ENCODE measurements at regions not wholly inside any gene's neighbourhood (a gene's known extent, or its start where the extent isn't known, plus 50 kb on each side); places are given as distances from the start of the nearest gene placed in this dataset.

DNA sequence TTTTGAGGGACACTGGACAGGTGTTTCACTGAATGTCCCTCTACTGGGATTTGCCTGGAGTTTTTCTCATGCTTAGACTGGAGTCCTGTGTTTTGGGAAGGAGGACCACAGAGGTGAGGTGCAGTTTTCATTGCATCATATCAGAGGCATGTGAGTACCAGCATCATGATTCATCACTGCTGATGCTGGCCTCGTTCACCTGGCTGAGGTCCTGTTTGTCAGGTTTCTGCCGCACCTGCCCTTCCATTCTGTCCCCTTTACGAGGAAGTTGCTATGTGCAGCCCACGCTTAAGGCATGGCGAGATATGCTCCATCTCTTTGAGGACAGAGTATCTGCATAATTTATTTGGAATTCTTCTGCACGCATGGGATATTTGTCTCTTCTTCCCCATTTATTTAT lies 162.1 kb downstream of the TENT4A start:
- intact Hi-C loops (cut with micrococcal nuclease; ENCODE audit: unreplicated experiment), result no loop called here
- POLR2A ChIA-PET (ENCODE audit: low non-redundant PET), result no interaction called here
- no peaks in the 10 kb centered on the region for H3K4me1 ChIP-seq (ENCODE audit: insufficient read depth, low read length, poor library complexity, severe bottlenecking)
- no peaks in the 10 kb centered on the region for H3K36me3 ChIP-seq (ENCODE audit: insufficient read depth, low read length, poor library complexity, severe bottlenecking)
- no peaks in the 10 kb centered on the region for H3K9me3 ChIP-seq (ENCODE audit: low read depth, low read length, poor library complexity, severe bottlenecking)
- H3K27ac ChIP-seq (ENCODE audit: low read depth, low read length, poor library complexity, severe bottlenecking), result no peak overlapping the region
- CTCF ChIA-PET, result no interaction called here
- H3K4me3 ChIP-seq (ENCODE audit: low read depth, low read length, poor library complexity, severe bottlenecking), result no peak overlapping the region
- H3K27me3 ChIP-seq (replicated peaks; ENCODE audit: insufficient read depth, low read depth, low read length, poor library complexity), result peaks cover 17% of the 10 kb centered on the region
- TF ChIP-seq CTCF (conservative IDR thresholded peaks at IDR 0.05; ENCODE audit: low read depth, low read length), result no peak
- no peak for TF ChIP-seq EZH2 (IDR thresholded peaks at IDR 0.05; ENCODE audit: borderline replicate concordance, low read depth, low read length, poor library complexity, severe bottlenecking)
- DNase-seq (ENCODE audit: low spot score), result no peak
- BruUV-seq (replicated peaks), result no TSS peak

GRCh38 chr5:6877986-6878828 lies 165.0 kb downstream of the TENT4A start:
- peaks cover 15% of the 10 kb centered on the region for H3K27me3 ChIP-seq (replicated peaks; ENCODE audit: insufficient read depth, low read depth, low read length, poor library complexity)
- DNase-seq (ENCODE audit: low spot score), result no peak
- CTCF ChIA-PET, result no interaction called here
- no peaks in the 10 kb centered on the region for H3K4me1 ChIP-seq (ENCODE audit: insufficient read depth, low read length, poor library complexity, severe bottlenecking)
- H3K9me3 ChIP-seq (ENCODE audit: low read depth, low read length, poor library complexity, severe bottlenecking), result no peaks in the 10 kb centered on the region
- no peak overlapping the region for H3K4me3 ChIP-seq (ENCODE audit: low read depth, low read length, poor library complexity, severe bottlenecking)
- intact Hi-C loops (cut with micrococcal nuclease; ENCODE audit: unreplicated experiment), result no loop called here
- H3K27ac ChIP-seq (ENCODE audit: low read depth, low read length, poor library complexity, severe bottlenecking), result no peak overlapping the region
- no peaks in the 10 kb centered on the region for H3K36me3 ChIP-seq (ENCODE audit: insufficient read depth, low read length, poor library complexity, severe bottlenecking)
- POLR2A ChIA-PET (ENCODE audit: low non-redundant PET), result no interaction called here
- no TSS peak for BruUV-seq (replicated peaks)
- no peak for TF ChIP-seq CTCF (conservative IDR thresholded peaks at IDR 0.05; ENCODE audit: low read depth, low read length)
- no peak for TF ChIP-seq EZH2 (IDR thresholded peaks at IDR 0.05; ENCODE audit: borderline replicate concordance, low read depth, low read length, poor library complexity, severe bottlenecking)

DNA sequence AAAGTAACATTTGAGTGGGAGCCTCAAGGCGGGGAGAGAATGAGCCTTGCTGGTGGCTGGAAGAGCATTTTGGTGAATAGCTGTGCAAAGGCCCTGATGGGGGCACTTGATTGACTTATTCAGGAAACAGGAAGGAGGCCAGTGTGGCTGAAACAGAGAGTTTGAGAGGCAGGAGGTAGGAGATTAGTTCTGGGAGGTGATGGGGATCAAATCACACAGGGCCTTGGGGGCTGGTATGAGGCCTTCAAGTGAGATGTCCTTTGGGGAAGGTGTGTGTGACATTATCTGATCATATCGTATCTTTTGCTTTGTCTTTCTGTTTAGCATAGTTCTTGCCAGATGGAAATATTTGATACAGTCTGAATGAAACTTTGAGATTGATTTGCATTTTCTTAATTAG lies 172.3 kb downstream of the TENT4A start:
- peaks cover 13% of the 10 kb centered on the region for H3K9me3 ChIP-seq (ENCODE audit: low read depth, low read length, poor library complexity, severe bottlenecking)
- peaks cover 3% of the 10 kb centered on the region for H3K27me3 ChIP-seq (replicated peaks; ENCODE audit: insufficient read depth, low read depth, low read length, poor library complexity)
- intact Hi-C loops (cut with micrococcal nuclease; ENCODE audit: unreplicated experiment), result no loop called here
- POLR2A ChIA-PET (ENCODE audit: low non-redundant PET), result no interaction called here
- H3K4me3 ChIP-seq (ENCODE audit: low read depth, low read length, poor library complexity, severe bottlenecking), result no peak overlapping the region
- no peak for TF ChIP-seq CTCF (conservative IDR thresholded peaks at IDR 0.05; ENCODE audit: low read depth, low read length)
- no peak for TF ChIP-seq EZH2 (IDR thresholded peaks at IDR 0.05; ENCODE audit: borderline replicate concordance, low read depth, low read length, poor library complexity, severe bottlenecking)
- no peak overlapping the region for H3K27ac ChIP-seq (ENCODE audit: low read depth, low read length, poor library complexity, severe bottlenecking)
- H3K36me3 ChIP-seq (ENCODE audit: insufficient read depth, low read length, poor library complexity, severe bottlenecking), result no peaks in the 10 kb centered on the region
- DNase-seq (ENCODE audit: low spot score), result no peak
- no TSS peak for BruUV-seq (replicated peaks)
- H3K4me1 ChIP-seq (ENCODE audit: insufficient read depth, low read length, poor library complexity, severe bottlenecking), result no peaks in the 10 kb centered on the region
- CTCF ChIA-PET, result no interaction called here

All from A673 (cell line).